ENCODE measurements at regions not wholly inside any gene's neighbourhood (a gene's known extent, or its start where the extent isn't known, plus 50 kb on each side); places are given as distances from the start of the nearest gene placed in this dataset.

DNA sequence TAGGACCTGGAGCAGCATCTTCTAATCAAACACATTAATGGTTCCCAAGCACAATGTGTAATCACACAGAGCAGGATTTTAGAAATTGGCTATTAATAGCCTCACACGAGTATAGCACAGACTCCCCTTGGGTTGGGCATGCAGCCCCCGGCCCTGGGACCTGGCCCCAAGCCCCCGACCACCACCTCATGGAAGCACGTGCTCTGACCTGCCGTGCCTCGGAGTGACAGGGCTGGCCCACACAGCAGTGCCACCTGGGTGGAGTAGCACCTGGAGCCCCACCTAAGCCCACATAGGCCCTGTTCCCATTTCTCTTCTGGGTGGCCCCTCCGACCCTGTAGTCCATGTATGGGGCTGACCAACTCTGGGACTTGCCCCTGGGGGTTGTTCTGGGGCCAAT, 171.8 kb downstream of the TTLL2 start:
- WGBS (ENCODE audit: insufficient coverage), result 82% methylated on average over 7 of the region's 7 CpGs
- intact Hi-C loops (cut with micrococcal nuclease), result no loop called here
- H3K27ac Mint-ChIP-seq, result no peak overlapping the region

GRCh38 chr6:167497428-167498056, 172.7 kb downstream of the TTLL2 start:
- Mint-ChIP-seq H3K27ac (no peak overlapping the region), H3K4me3 (no peak overlapping the region), H3K27me3 (ENCODE audit: low read depth in 3 of 3) (peaks cover 0 to 8% (median 0%) of the 10 kb centered on the region in 3 donors), H3K36me3 (no peaks in the 10 kb centered on the region), H3K9me3 (peaks cover 2 to 30% (median 11%) of the 10 kb centered on the region in 7 donors), H3K4me1 (no peaks in the 10 kb centered on the region)
- intact Hi-C loops (cut with micrococcal nuclease), result no loop called here
- Histone ChIP-seq H3K4me1 (ENCODE audit: control insufficient read depth in 1 of 2, insufficient read depth in 2 of 2, low read length in 2 of 2) (no peaks in the 10 kb centered on the region), H3K4me2 (replicated peaks; ENCODE audit: extremely low read depth, low read length, poor library complexity, severe bottlenecking) (no peak overlapping the region), H3K79me2 (ENCODE audit: insufficient read depth, low read length) (no peaks in the 10 kb centered on the region), H3K36me3 (replicated peaks in 1 of 2; ENCODE audit: control insufficient read depth in 1 of 2, insufficient read depth in 2 of 2, low read length in 2 of 2) (no peaks in the 10 kb centered on the region), H3K9me3 (replicated peaks in 1 of 2; ENCODE audit: control insufficient read depth in 1 of 2, insufficient read depth in 1 of 2, low read length in 2 of 2) (no peaks in the 10 kb centered on the region), H2AFZ (ENCODE audit: insufficient read depth, low read depth, low read length, poor library complexity, severe bottlenecking) (no peak overlapping the region), H3K27me3 (ENCODE audit: control insufficient read depth in 2 of 2, insufficient read depth in 2 of 2, low read length in 2 of 2) (no peaks in the 10 kb centered on the region), H3K9ac (ENCODE audit: insufficient read depth, low read length, poor library complexity, severe bottlenecking) (no peak overlapping the region), H3K27ac (ENCODE audit: low read depth in 1 of 2, low read length in 2 of 2) (no peak overlapping the region), H4K20me1 (ENCODE audit: insufficient read depth, low read length) (no peaks in the 10 kb centered on the region), H3K4me3 (replicated peaks in 1 of 3; ENCODE audit: low read depth in 2 of 3, low read length in 3 of 3) (no peak overlapping the region)
- DNase-seq, result no peak
- TF ChIP-seq CTCF (IDR thresholded peaks at IDR 0.05), result no peak
- WGBS (ENCODE audit: insufficient coverage), result 100% methylated on average over 7 of the region's 14 CpGs

More for the DNA sequence above, 171.8 kb downstream of the TTLL2 start:
- no peak overlapping the region for H3K4me3 Mint-ChIP-seq
- no peak for DNase-seq
- Histone ChIP-seq H3K9ac (ENCODE audit: insufficient read depth, low read length, poor library complexity, severe bottlenecking) (no peak overlapping the region), H3K79me2 (ENCODE audit: insufficient read depth, low read length) (no peaks in the 10 kb centered on the region), H3K4me2 (replicated peaks; ENCODE audit: extremely low read depth, low read length, poor library complexity, severe bottlenecking) (no peak overlapping the region), H3K27me3 (ENCODE audit: control insufficient read depth in 2 of 2, insufficient read depth in 2 of 2, low read length in 2 of 2) (no peaks in the 10 kb centered on the region), H3K9me3 (replicated peaks in 1 of 2; ENCODE audit: control insufficient read depth in 1 of 2, insufficient read depth in 1 of 2, low read length in 2 of 2) (no peaks in the 10 kb centered on the region), H3K4me3 (replicated peaks in 1 of 3; ENCODE audit: low read depth in 2 of 3, low read length in 3 of 3) (no peak overlapping the region), H3K27ac (ENCODE audit: low read depth in 1 of 2, low read length in 2 of 2) (no peak overlapping the region), H4K20me1 (ENCODE audit: insufficient read depth, low read length) (no peaks in the 10 kb centered on the region), H3K4me1 (ENCODE audit: control insufficient read depth in 1 of 2, insufficient read depth in 2 of 2, low read length in 2 of 2) (no peaks in the 10 kb centered on the region), H2AFZ (ENCODE audit: insufficient read depth, low read depth, low read length, poor library complexity, severe bottlenecking) (no peak overlapping the region), H3K36me3 (replicated peaks in 1 of 2; ENCODE audit: control insufficient read depth in 1 of 2, insufficient read depth in 2 of 2, low read length in 2 of 2) (no peaks in the 10 kb centered on the region)
- H3K9me3 Mint-ChIP-seq, result peaks cover 2 to 28% (median 11%) of the 10 kb centered on the region in 7 donors
- H3K4me1 Mint-ChIP-seq, result no peaks in the 10 kb centered on the region
- H3K27me3 Mint-ChIP-seq (ENCODE audit: low read depth in 3 of 3), result peaks cover 2 to 11% (median 4%) of the 10 kb centered on the region in 3 donors
- no peaks in the 10 kb centered on the region for H3K36me3 Mint-ChIP-seq
- TF ChIP-seq CTCF (IDR thresholded peaks at IDR 0.05), result no peak

Measured in CD14-positive monocyte (primary cell).